HT1080 (cell line): ENCODE measurements at regions not wholly inside any gene's neighbourhood (a gene's known extent, or its start where the extent isn't known, plus 50 kb on each side); places are given as distances from the start of the nearest gene placed in this dataset.
"Not testable (repeated sequence)": the region's sequence is repeated elsewhere in the genome, so short reads cannot be mapped to it uniquely, and the experiment has no call there.

ENCODE experiments used
- DNase-seq: peaks from one replicate; pipeline ENCODE4 v3.0.0-alpha.2; 2015; ENCODE audit warnings: low read depth

- DNase-seq, result no peak
These were observed 1209.8 kb upstream of the CELF2 start for GRCh38 chr10:9807846-9808245.

- DNase-seq, result no peak
These were observed 1206.1 kb upstream of the CELF2 start for GRCh38 chr10:9811601-9812000.

GRCh38 chr10:9814285-9814864 is 1203.3 kb upstream of the CELF2 start:
- no peak for DNase-seq

- no peak for DNase-seq
These were observed 1197.7 kb upstream of the CELF2 start for GRCh38 chr10:9819756-9820494.

- no peak for DNase-seq
These were observed 1194.3 kb upstream of the CELF2 start for GRCh38 chr10:9823268-9823930.

GRCh38 chr10:9824631-9825071 is 1193.0 kb upstream of the CELF2 start:
- DNase-seq, result no peak

- DNase-seq, result no peak
These were observed 1192.1 kb upstream of the CELF2 start for GRCh38 chr10:9825491-9826018.

- no peak for DNase-seq
These were observed 1189.6 kb upstream of the CELF2 start for GRCh38 chr10:9828110-9828509.

GRCh38 chr10:9833942-9834341 is 1183.7 kb upstream of the CELF2 start:
- DNase-seq, result peak; percentile 45

GRCh38 chr10:9834434-9834833 is 1183.2 kb upstream of the CELF2 start:
- DNase-seq, result no peak

- no peak for DNase-seq
These were observed 1172.6 kb upstream of the CELF2 start for GRCh38 chr10:9845075-9845474.

GRCh38 chr10:9848278-9848677 is 1169.4 kb upstream of the CELF2 start:
- no peak for DNase-seq

GRCh38 chr10:9848981-9849380 is 1168.7 kb upstream of the CELF2 start:
- DNase-seq, result peak; percentile 10

GRCh38 chr10:9850415-9850814 is 1167.3 kb upstream of the CELF2 start:
- no peak for DNase-seq

GRCh38 chr10:9851808-9852207 is 1165.9 kb upstream of the CELF2 start:
- no peak for DNase-seq

- no peak for DNase-seq
These were observed 1164.0 kb upstream of the CELF2 start for GRCh38 chr10:9853405-9854355.

GRCh38 chr10:9855451-9855850 is 1162.2 kb upstream of the CELF2 start:
- not testable (repeated sequence) for DNase-seq

- DNase-seq, result peak; percentile 14
These were observed 1158.9 kb upstream of the CELF2 start for GRCh38 chr10:9858816-9859215.

- no peak for DNase-seq
These were observed 1157.6 kb upstream of the CELF2 start for GRCh38 chr10:9860045-9860444.

- DNase-seq, result no peak
These were observed 1154.0 kb upstream of the CELF2 start for GRCh38 chr10:9863559-9864121.

- no peak for DNase-seq
These were observed 1149.2 kb upstream of the CELF2 start for GRCh38 chr10:9868499-9868898.
